ENCODE measurements at regions not wholly inside any gene's neighbourhood (a gene's known extent, or its start where the extent isn't known, plus 50 kb on each side); places are given as distances from the start of the nearest gene placed in this dataset.
A peak's percentile ranks its signal among the peaks of the same experiment; 100 is the strongest.

DNA sequence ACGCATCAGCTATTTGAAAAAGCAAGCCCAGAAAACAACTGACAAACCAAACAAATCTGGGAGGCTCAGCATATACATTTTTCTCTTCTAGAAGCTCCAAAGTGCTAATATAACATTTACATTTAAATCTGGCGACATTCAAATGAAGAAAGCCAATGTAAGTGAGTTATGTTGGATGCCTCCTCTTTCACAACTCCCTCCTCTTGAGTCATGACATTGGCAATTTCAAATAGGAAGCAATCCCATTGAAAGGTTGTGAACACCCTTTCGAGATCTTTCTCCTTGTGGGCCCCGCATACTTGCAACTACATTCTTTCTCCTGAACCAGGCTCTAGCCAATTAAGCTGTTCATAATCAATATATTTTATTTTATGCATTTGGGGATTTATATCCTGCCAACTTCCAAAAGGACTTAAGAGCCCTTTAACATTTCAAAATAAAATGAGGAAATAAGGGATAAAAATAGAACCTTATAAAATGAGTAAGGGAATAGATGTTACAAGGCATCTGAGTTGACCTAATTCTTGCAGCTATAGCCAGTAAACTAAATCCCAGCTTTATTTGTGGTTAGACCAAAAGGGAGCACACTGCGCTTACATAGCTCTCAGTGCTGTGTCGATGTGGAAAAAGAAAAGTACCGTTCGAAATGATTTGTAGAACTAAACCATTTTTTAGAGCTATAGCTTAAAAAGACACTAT, 129.5 kb upstream of the SESN3 start:
- no peak overlapping the region for H3K27ac Mint-ChIP-seq
- H3K4me3 Mint-ChIP-seq: no peak overlapping the region
- no peak for ATAC-seq (replicated peaks)
- H3K36me3 Mint-ChIP-seq (ENCODE audit: low read depth): no peaks in the 10 kb centered on the region
- H3K27me3 Mint-ChIP-seq: no peaks in the 10 kb centered on the region
- H3K4me1 Mint-ChIP-seq: no peaks in the 10 kb centered on the region
- no peaks in the 10 kb centered on the region for H3K9me3 Mint-ChIP-seq

DNA sequence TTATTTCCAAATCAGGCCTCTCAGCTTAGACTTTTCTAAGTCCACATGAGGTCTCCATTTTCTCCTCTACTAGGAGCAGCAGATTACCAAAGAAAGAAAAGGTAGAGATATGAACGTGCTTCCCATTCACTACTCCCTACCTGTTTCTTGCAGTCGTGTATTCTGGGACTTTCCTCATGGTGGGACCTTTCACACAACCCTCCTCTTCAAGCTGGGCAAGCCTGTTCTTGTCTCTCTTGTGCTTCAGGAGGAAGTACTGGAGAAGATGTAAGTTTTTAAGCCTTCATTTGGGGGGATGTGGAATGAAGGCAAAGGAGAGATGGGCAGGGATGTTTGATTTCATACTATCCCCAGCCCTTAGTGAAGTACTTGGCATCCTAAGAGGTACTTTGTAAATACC, 128.8 kb upstream of the SESN3 start:
- H3K27me3 Mint-ChIP-seq: no peaks in the 10 kb centered on the region
- ATAC-seq (replicated peaks): no peak
- H3K4me1 Mint-ChIP-seq: no peaks in the 10 kb centered on the region
- H3K9me3 Mint-ChIP-seq: no peaks in the 10 kb centered on the region
- H3K4me3 Mint-ChIP-seq: no peak overlapping the region
- no peaks in the 10 kb centered on the region for H3K36me3 Mint-ChIP-seq (ENCODE audit: low read depth)
- H3K27ac Mint-ChIP-seq: no peak overlapping the region

DNA sequence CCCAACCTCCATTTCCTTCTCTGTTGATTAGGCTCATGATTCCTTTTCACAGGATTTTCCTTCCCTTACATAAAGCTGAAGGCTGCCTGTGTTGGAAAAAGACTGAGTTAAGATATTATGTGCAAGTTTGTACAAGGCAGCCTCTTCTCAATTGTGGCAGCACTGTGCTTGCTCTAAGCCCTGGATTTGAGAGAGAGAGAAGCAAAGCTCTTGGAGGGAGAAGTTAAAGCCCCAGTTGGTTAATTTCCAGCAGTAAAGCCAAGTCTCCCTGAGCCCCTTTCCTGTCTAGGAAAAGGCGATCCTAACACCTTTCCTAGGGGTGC, 128.3 kb upstream of the SESN3 start:
- H3K4me1 Mint-ChIP-seq: no peaks in the 10 kb centered on the region
- H3K9me3 Mint-ChIP-seq: no peaks in the 10 kb centered on the region
- no peak for ATAC-seq (replicated peaks)
- no peaks in the 10 kb centered on the region for H3K27me3 Mint-ChIP-seq
- H3K36me3 Mint-ChIP-seq (ENCODE audit: low read depth): no peaks in the 10 kb centered on the region
- no peak overlapping the region for H3K27ac Mint-ChIP-seq
- H3K4me3 Mint-ChIP-seq: no peak overlapping the region

DNA sequence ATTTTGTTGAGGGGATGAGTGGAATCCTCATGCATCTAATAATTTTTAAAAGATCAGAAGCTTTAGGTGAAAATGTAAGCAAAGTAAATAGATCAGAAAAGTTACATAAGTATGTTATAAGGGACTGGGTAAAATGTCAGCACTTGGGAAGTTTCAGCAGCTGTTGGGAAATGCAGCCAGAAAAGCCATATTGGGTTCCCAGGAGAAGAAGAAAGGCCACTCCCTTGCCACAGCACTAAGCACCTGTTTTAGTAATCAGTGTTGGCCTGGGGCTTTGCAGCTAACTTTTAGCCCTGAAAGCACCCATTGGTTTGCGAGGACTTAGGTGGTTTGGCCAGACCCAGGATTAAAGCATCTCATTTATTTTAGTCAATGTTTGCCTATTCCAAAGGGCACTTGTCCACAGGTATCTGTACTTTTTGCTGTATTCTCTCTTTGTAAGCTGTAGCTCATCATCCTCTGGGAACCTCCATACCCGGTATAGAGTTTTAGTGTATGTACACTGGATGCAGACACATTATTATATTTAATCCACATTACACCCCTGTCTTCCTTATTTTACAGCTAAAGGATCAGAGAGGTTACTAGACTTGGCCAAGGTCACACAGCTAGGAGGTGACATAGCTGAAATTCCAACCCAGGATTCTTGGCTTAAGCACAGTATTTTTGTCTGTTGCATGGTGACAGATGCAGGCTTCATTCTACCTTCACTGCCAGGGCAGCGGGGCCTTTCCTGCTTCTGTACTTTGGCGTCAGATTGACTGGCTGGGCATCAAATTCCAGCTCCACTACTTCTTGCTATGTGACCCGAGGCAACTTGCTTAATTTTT, 127.7 kb upstream of the SESN3 start:
- Mint-ChIP-seq H3K4me3 (no peak overlapping the region), H3K4me1 (no peaks in the 10 kb centered on the region), H3K9me3 (no peaks in the 10 kb centered on the region), H3K27me3 (no peaks in the 10 kb centered on the region), H3K36me3 (ENCODE audit: low read depth) (no peaks in the 10 kb centered on the region), H3K27ac (no peak overlapping the region)
- ATAC-seq (replicated peaks): no peak

DNA sequence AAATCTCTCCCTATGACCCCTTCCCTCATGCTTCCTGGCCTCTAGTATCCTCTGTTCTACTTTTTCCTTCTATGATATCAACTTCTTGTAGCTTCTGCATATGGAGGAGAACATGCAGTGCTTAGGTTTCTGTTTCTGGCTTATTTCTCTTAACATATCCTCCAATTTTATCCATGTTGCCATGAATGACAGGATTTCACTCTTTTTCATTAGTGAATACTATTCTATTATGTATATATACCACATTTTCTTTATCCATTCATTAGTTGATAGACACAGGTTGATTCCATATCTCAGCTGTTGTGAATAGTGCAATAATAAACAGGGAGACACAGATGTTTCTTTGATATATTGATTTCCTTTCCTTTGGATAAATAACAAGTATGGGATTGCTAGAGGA, 123.3 kb upstream of the SESN3 start:
- Mint-ChIP-seq H3K9me3 (peaks cover 4% of the 10 kb centered on the region), H3K27ac (no peak overlapping the region), H3K36me3 (ENCODE audit: low read depth) (no peaks in the 10 kb centered on the region), H3K4me3 (no peak overlapping the region), H3K27me3 (no peaks in the 10 kb centered on the region), H3K4me1 (no peaks in the 10 kb centered on the region)
- ATAC-seq (replicated peaks): no peak

DNA sequence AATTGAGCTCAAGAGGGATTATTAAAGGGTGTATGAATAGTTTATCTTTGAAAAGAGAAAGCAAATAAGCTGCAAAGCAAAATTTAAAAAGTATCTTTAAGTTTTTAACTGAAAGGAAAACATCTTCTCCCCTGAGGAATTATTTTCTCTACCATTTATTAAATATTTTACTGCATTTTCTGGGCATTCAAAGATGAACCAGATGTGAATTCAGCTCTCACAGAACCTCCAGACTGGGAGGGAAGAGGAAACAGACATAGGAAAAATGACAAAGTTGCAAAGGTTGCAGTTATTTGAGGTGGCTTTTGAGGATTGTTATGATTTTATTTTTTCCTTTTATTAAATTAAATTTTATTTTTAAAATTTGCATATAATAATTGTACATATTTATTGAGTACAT, 122.7 kb upstream of the SESN3 start:
- no peaks in the 10 kb centered on the region for H3K36me3 Mint-ChIP-seq (ENCODE audit: low read depth)
- H3K4me3 Mint-ChIP-seq: no peak overlapping the region
- no peaks in the 10 kb centered on the region for H3K27me3 Mint-ChIP-seq
- no peak overlapping the region for H3K27ac Mint-ChIP-seq
- no peaks in the 10 kb centered on the region for H3K4me1 Mint-ChIP-seq
- peaks cover 10% of the 10 kb centered on the region for H3K9me3 Mint-ChIP-seq
- no peak for ATAC-seq (replicated peaks)

DNA sequence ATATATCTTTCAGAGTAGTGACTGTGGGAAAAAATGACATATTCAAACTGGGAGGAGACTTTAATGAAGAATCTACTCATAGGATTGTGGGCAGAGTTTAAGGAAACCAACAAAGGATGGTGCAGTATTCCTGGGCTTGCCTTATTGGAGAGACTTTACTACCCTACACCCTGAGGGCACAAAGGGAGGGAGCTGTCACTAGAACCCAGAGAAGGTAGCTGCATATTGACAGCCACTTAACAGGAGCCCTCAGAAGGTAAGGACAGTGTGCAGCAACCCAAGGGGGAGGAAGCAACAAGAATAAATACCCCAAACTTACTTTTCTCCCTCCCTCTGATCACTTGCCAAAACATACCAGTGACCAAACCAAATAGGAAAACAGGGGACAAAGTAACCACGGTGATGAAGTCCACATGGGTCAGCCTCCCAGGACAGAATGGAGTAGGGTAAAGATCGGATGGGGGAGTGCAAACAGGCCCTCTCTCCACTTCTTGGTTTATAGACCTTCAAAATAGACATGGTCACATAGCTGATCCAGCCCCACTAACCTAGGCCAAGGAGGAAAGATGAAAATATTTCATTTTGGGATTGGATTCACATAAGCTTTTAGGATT, 121.8 kb upstream of the SESN3 start:
- Mint-ChIP-seq H3K4me3 (no peak overlapping the region), H3K27me3 (no peaks in the 10 kb centered on the region), H3K9me3 (peaks cover 16% of the 10 kb centered on the region), H3K36me3 (ENCODE audit: low read depth) (no peaks in the 10 kb centered on the region), H3K27ac (no peak overlapping the region), H3K4me1 (no peaks in the 10 kb centered on the region)
- no peak for ATAC-seq (replicated peaks)

DNA sequence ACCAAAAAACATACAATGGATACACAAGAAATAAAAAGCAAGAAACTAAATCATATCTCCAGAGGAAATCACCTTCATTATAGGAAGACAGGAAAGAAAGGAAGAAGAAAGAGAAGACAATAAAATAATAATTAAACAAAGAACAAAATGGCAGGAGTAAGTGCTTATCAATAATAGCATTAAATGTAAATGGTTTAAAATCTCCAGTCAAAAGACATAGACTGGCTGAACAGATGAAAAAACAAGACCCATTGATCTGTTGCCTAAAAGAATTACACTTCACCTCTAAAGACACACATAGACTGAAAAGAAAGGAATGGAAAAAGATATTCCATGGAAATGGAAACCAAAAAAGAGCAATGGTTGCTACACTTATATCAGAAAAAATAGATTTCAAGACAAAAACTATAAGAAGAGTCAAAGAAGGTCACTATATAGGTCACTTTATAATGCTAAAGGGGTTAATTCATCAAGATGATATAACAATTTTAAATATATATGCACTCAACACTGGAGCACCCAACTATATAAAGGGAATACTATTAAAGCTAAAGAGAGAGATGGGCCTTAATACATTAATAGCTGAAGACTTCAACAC, 118.4 kb upstream of the SESN3 start:
- H3K4me1 Mint-ChIP-seq: no peaks in the 10 kb centered on the region
- no peaks in the 10 kb centered on the region for H3K27me3 Mint-ChIP-seq

DNA sequence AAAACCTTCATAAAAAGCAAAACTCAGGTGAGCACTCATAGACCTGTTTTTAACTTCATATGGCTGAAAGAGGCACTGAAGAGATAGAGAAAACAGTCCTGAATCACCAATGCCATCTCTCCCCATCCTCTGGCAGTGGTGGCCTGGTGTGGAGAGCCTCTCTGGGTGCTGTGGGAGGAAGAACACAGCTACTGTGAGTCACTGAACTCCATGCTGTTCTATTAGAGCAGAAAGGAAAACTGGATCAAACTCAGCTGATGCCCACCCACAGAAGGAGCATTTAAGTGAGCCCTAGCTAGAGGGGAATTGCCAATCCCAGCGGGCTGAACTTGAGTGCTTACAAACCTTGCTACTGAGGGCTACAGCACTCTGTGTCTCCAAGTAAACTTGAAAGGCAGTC, 115.3 kb upstream of the SESN3 start:
- Mint-ChIP-seq H3K27ac (no peak overlapping the region), H3K4me3 (no peak overlapping the region), H3K4me1 (no peaks in the 10 kb centered on the region), H3K36me3 (ENCODE audit: low read depth) (no peaks in the 10 kb centered on the region), H3K27me3 (no peaks in the 10 kb centered on the region), H3K9me3 (peaks cover 16% of the 10 kb centered on the region)
- ATAC-seq (replicated peaks): no peak

More for the DNA sequence above, 118.4 kb upstream of the SESN3 start:
- H3K27ac Mint-ChIP-seq: no peak overlapping the region
- no peaks in the 10 kb centered on the region for H3K36me3 Mint-ChIP-seq (ENCODE audit: low read depth)
- ATAC-seq (replicated peaks): no peak
- H3K4me3 Mint-ChIP-seq: no peak overlapping the region
- H3K9me3 Mint-ChIP-seq: peaks cover 16% of the 10 kb centered on the region

DNA sequence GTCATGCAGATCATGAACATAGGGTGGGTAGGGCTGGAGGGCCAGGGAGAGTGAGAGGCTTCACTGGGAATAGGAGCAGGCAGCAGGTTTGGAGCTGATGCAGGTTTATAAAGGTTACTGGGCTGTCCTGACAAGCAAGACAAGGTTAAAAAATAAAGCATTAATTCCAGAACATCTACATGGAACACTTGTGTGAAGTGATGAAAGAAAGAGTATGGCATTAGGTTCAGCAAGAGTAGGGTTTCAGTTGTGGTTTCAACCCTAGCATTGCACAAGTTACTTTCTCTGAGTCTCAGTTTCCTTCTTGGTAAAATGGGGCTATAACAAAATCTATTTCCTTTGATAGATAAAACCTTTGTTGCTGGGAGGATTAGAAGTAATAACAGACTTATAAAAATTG, 114.6 kb upstream of the SESN3 start:
- Mint-ChIP-seq H3K9me3 (peaks cover 16% of the 10 kb centered on the region), H3K4me1 (no peaks in the 10 kb centered on the region), H3K4me3 (no peak overlapping the region), H3K27me3 (no peaks in the 10 kb centered on the region), H3K27ac (no peak overlapping the region), H3K36me3 (ENCODE audit: low read depth) (no peaks in the 10 kb centered on the region)
- ATAC-seq (replicated peaks): peak; percentile 65

DNA sequence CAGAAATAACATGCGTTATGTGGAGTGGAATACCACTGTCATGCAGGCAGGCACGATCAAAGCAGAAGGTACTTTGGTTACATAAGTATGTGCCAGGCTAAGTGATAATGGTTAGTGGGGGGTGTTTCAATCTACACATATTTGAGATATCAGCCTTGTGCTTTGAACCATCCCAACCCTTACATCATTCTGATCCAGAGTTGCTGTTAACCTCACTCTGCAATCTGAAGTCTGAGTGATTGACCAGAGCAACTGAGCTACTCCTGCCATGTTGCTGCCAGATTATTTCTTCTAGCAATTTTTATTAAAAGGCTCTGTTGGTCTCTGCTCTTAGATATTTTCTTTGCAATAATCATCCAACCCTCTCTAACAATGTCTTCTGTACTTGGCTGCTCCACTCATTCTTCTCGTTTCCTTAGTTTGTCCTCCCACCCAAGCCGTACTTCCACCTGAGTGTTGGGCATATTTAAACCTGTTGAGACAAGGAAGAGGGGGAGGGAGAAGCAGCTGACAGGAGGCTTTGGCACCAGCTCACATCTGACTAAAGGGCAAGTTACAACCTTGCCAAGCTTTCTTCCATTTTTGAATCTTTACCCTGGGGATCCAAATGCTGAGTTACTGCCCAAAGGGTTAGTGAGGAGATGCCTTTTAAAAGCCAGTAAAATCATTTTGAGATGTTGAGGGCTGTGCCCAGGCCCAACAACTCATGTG, 114.1 kb upstream of the SESN3 start:
- Mint-ChIP-seq H3K4me3 (no peak overlapping the region), H3K36me3 (ENCODE audit: low read depth) (no peaks in the 10 kb centered on the region), H3K9me3 (peaks cover 16% of the 10 kb centered on the region), H3K27ac (no peak overlapping the region), H3K4me1 (no peaks in the 10 kb centered on the region), H3K27me3 (no peaks in the 10 kb centered on the region)
- no peak for ATAC-seq (replicated peaks)

DNA sequence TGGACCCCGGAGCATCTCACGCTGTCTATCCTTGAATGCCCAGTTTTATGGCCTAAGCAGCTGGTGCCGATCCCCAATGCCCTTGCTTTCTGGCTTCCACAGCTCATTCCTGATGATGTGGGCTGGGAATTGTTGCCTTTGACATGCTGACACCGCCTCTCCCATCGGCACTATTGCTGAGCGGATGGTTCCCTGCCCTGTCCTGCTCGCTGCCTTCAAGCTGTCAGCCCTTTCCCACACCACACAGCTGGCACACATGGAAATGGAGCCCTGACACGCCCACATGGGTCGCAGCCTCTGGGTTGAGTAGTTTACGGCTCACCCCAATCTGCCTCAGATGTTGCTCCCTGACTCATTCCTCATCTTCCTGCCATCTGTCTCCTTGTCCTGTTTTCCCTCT, 110.2 kb upstream of the SESN3 start:
- Mint-ChIP-seq H3K9me3 (no peaks in the 10 kb centered on the region), H3K27me3 (no peaks in the 10 kb centered on the region), H3K4me3 (no peak overlapping the region), H3K36me3 (ENCODE audit: low read depth) (no peaks in the 10 kb centered on the region), H3K27ac (no peak overlapping the region), H3K4me1 (no peaks in the 10 kb centered on the region)
- ATAC-seq (replicated peaks): no peak

DNA sequence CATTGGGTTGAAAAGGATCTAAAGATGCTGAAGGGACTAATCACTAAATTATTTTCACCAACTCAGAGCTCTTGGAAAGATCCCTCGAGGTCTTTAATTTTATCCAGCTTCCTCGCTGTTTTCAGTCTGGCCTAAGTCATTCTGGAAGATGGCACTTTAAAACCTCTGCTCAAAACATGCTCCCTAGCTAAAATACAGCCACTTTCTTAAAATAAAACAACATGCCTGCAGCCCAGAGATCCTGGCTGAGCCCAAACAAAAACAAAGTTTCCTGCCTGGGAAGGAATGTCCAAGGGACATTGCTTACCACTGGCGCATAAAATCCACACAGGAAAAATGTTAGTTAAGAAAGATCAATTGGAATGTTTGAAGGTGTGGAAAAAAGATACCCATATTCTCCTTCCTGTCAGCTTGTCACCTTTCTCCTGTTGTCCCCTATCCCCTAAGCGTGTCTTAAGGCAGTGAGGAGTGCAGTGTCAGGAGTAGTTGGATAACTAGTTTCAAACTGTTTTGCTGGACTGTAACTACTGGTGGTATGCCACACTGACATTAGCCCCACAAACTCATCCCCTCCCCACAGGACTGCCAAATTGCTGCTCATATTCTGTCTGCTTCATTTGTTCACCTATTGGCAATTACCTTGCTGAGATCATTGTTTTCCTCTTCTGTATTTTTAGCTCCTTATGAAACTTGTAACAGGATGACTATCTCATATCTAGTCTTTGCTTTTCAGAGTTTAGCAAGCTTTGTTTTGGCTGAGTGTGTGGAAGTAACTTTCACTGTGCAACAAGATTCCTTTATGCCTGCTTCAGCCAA, 108.3 kb upstream of the SESN3 start:
- Mint-ChIP-seq H3K9me3 (no peaks in the 10 kb centered on the region), H3K4me1 (no peaks in the 10 kb centered on the region), H3K27me3 (no peaks in the 10 kb centered on the region), H3K4me3 (no peak overlapping the region), H3K36me3 (ENCODE audit: low read depth) (no peaks in the 10 kb centered on the region), H3K27ac (no peak overlapping the region)
- peak; percentile 25 for ATAC-seq (replicated peaks)
